Mesothelial cell of epicardium (in vitro differentiated cells): ENCODE measurements at regions not wholly inside any gene's neighbourhood (a gene's known extent, or its start where the extent isn't known, plus 50 kb on each side); places are given as distances from the start of the nearest gene placed in this dataset.
A peak's percentile ranks its signal among the peaks of the same experiment; 100 is the strongest.

Experiments used
- DNase-seq, 2 experiments: peaks; one replicate each; pipeline ENCODE4 v3.0.0; 2021; ENCODE audit warnings: low spot score in 2 of 2; ENCODE audit not compliant: unreplicated experiment in 2 of 2
- H3K27ac Mint-ChIP-seq: 2 replicates; pipeline ENCODE4 v1.8.0; 2021; ENCODE audit warnings: mixed read lengths
- H3K27me3 Mint-ChIP-seq: 2 replicates; pipeline ENCODE4 v1.8.0; 2021; ENCODE audit warnings: low read depth, mixed read lengths
- H3K36me3 Mint-ChIP-seq: 2 replicates; pipeline ENCODE4 v1.8.0; 2021; ENCODE audit warnings: mixed read lengths
- H3K4me1 Mint-ChIP-seq: 2 replicates; pipeline ENCODE4 v1.8.0; 2021; ENCODE audit warnings: mixed read lengths
- H3K4me3 Mint-ChIP-seq: 2 replicates; pipeline ENCODE4 v1.8.0; 2021; ENCODE audit warnings: mild to moderate bottlenecking, moderate library complexity, mixed read lengths
- H3K9me3 Mint-ChIP-seq: 2 replicates; pipeline ENCODE4 v1.8.0; 2021; ENCODE audit warnings: mixed read lengths
- TF ChIP-seq, protein P1 (sequence below): fragments of 200-600 bp; sonication (generic); IDR thresholded peaks from one replicate; pipeline ENCODE4 v1.5.0; 2021; ENCODE audit warnings: antibody characterized with exemption; ENCODE audit not compliant: unreplicated experiment

GRCh38 chr1:87684194-87684593 lies 355.5 kb downstream of the LMO4 start:
- peaks cover 10% of the 10 kb centered on the region for H3K9me3 Mint-ChIP-seq
- H3K36me3 Mint-ChIP-seq, result no peaks in the 10 kb centered on the region
- TF ChIP-seq, protein P1, sequence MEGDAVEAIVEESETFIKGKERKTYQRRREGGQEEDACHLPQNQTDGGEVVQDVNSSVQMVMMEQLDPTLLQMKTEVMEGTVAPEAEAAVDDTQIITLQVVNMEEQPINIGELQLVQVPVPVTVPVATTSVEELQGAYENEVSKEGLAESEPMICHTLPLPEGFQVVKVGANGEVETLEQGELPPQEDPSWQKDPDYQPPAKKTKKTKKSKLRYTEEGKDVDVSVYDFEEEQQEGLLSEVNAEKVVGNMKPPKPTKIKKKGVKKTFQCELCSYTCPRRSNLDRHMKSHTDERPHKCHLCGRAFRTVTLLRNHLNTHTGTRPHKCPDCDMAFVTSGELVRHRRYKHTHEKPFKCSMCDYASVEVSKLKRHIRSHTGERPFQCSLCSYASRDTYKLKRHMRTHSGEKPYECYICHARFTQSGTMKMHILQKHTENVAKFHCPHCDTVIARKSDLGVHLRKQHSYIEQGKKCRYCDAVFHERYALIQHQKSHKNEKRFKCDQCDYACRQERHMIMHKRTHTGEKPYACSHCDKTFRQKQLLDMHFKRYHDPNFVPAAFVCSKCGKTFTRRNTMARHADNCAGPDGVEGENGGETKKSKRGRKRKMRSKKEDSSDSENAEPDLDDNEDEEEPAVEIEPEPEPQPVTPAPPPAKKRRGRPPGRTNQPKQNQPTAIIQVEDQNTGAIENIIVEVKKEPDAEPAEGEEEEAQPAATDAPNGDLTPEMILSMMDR, result no peak
- peaks cover 41% of the 10 kb centered on the region for H3K4me1 Mint-ChIP-seq
- peak overlapping the region; percentile 42 for H3K4me3 Mint-ChIP-seq
- no peaks in the 10 kb centered on the region for H3K27me3 Mint-ChIP-seq
- peak overlapping the region; percentile 64 for H3K27ac Mint-ChIP-seq
- DNase-seq, result no peak

- peaks cover 7% of the 10 kb centered on the region for H3K9me3 Mint-ChIP-seq
Measured at GRCh38 chr1:87684713-87685205, 356.1 kb downstream of the LMO4 start.

DNA sequence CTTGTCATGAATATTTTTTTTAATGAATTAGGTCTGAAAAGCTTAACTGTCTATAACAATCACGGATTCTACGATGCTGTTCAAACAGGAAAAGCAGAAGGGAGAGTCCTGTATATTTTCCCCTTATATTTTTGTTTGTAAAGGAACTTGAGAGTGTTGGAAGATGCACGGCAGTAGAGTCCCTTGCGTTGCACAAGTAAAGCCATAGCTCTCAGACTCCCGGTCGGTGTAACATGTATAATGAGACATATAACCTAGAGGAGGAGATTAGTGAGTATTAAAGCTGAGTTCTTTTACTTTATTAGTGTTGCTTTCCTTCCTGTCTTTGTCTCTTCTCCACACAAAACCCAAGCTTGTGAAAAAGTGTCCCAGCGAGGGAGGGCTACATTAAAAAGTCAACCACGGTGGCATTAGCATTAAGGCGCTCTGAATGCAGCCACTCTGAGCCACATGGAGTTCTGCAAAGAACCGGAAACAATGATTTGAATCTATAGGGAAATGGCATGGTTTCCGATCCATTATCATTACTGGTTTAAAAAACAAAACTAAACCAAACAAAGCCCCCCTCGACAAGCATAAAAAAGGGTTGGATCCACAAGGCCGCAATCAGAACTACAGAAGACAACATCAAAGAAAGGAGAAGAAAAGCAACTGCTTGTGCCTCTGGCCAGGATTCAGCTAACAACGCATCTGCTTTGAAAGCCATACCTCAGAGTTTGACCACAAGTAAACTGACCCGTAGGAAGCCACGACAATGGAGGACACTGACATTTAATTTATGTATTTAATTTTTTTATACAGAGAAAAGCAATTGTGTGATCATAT lies 356.8 kb downstream of the LMO4 start:
- peak overlapping the region; percentile 62 for H3K27ac Mint-ChIP-seq
- H3K4me1 Mint-ChIP-seq, result peaks cover 43% of the 10 kb centered on the region
- no peaks in the 10 kb centered on the region for H3K36me3 Mint-ChIP-seq
- no peaks in the 10 kb centered on the region for H3K27me3 Mint-ChIP-seq
- H3K9me3 Mint-ChIP-seq, result peaks cover 3% of the 10 kb centered on the region
- peak overlapping the region; percentile 1 for H3K4me3 Mint-ChIP-seq
- TF ChIP-seq, protein P1, result no peak
- no peak for DNase-seq

More at GRCh38 chr1:87684713-87685205, 356.1 kb downstream of the LMO4 start:
- Mint-ChIP-seq H3K27me3 (no peaks in the 10 kb centered on the region), H3K27ac (peak overlapping the region; percentile 62), H3K4me1 (peaks cover 43% of the 10 kb centered on the region), H3K4me3 (peak overlapping the region; percentile 42), H3K36me3 (no peaks in the 10 kb centered on the region)
- no peak for DNase-seq
- TF ChIP-seq, protein P1, result no peak

- no peaks in the 10 kb centered on the region for H3K9me3 Mint-ChIP-seq
- no peak overlapping the region for H3K4me3 Mint-ChIP-seq
- no peaks in the 10 kb centered on the region for H3K36me3 Mint-ChIP-seq
- H3K4me1 Mint-ChIP-seq, result peaks cover 43% of the 10 kb centered on the region
- no peak for DNase-seq
- no peaks in the 10 kb centered on the region for H3K27me3 Mint-ChIP-seq
- TF ChIP-seq, protein P1, result no peak
- peak overlapping the region; percentile 66 for H3K27ac Mint-ChIP-seq
Measured at GRCh38 chr1:87686136-87686495, 357.4 kb downstream of the LMO4 start.

DNA sequence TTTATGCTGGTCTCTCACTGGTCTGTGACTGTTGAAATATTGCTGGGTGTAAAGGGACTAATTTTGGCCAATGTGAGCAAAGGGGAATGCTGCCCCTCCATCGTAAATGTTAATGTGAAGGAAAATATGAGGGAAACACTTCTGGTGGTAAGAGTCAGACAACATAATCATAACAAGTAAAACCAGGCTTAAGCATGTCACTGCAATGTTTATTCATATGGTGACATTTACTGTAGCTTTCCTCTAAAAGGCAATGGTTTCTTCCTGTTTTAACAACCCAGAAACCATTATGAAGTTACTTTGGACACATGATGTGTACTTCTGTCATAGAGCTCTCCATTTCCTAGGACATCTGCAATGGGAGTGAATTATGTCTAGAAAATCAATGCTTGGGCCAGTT lies 358.0 kb downstream of the LMO4 start:
- H3K4me1 Mint-ChIP-seq, result peaks cover 43% of the 10 kb centered on the region
- no peak for DNase-seq
- TF ChIP-seq, protein P1, result no peak
- H3K27ac Mint-ChIP-seq, result peak overlapping the region; percentile 66
- no peaks in the 10 kb centered on the region for H3K9me3 Mint-ChIP-seq
- no peaks in the 10 kb centered on the region for H3K36me3 Mint-ChIP-seq
- no peaks in the 10 kb centered on the region for H3K27me3 Mint-ChIP-seq
- no peak overlapping the region for H3K4me3 Mint-ChIP-seq
